ENCODE measurements at regions not wholly inside any gene's neighbourhood (a gene's known extent, or its start where the extent isn't known, plus 50 kb on each side); places are given as distances from the start of the nearest gene placed in this dataset.

GRCh38 chr5:136677217-136677616, 311.9 kb upstream of the TRPC7 start:
- no peak overlapping the region for H3K4me2 ChIP-seq (ENCODE audit: insufficient read depth in 1 of 2, low read depth in 2 of 2, low read length in 2 of 2)
- H3K9ac ChIP-seq (replicated peaks in 1 of 4; ENCODE audit: extremely low read depth in 1 of 4, low read depth in 3 of 4, low read length in 3 of 4): no peak overlapping the region
- H3K4ac ChIP-seq (replicated peaks; ENCODE audit: insufficient read length, low read depth, low read length): no peak overlapping the region
- no peak overlapping the region for H3K23ac ChIP-seq (ENCODE audit: insufficient read length)
- no peak overlapping the region for H3K4me3 ChIP-seq (ENCODE audit: extremely low read depth in 1 of 4, insufficient read depth in 2 of 4, low read depth in 3 of 4, low read length in 4 of 4)
- no peak overlapping the region for H4K8ac ChIP-seq (ENCODE audit: extremely low read depth, insufficient read depth, low read length)
- H3K27ac ChIP-seq (ENCODE audit: low read depth, low read length): no peak overlapping the region
- CTCF ChIA-PET (ENCODE audit: partially characterized antibody): interaction anchor here (0.6 to 1.4 kb wide), 2 partner anchors 9 to 398 kb away, joined by 3 to 10 read pairs; no protein-coding TSS in a partner anchor
- no peaks in the 10 kb centered on the region; the same call in 1 of the 2 replicates for H3K23me2 ChIP-seq (ENCODE audit: low read depth, low read length)
- no peak overlapping the region for H2BK12ac ChIP-seq (ENCODE audit: low read depth, low read length)
- no peaks in the 10 kb centered on the region for H3K79me2 ChIP-seq (ENCODE audit: control insufficient read depth in 1 of 2, insufficient read depth in 2 of 2, low read length in 2 of 2)
- peaks cover 0 to 16% of the 10 kb centered on the region in 2 experiments; a peak in 3 of 4 replicates for H3K9me3 ChIP-seq (ENCODE audit: insufficient read depth in 2 of 2, low read depth in 1 of 2, low read length in 1 of 2)
- 85% methylated on average over 3 of the region's 3 CpGs; no CpG with 5 or more reads in 1 of the 2 experiments for WGBS, 2 experiments (ENCODE audit: extremely low coverage in 1 of 2, insufficient coverage in 1 of 2, insufficient read length in 1 of 2, insufficient replicate concordance in 2 of 2, low coverage in 1 of 2, low lambda C conversion rate in 2 of 2, missing lambda C conversion rate in 1 of 2)
- no peak overlapping the region for H3K18ac ChIP-seq (ENCODE audit: extremely low read depth, low read length)
- FAIRE-seq (no peak), DNase-seq (ENCODE audit: low read depth in 1 of 2, low spot score in 2 of 2) (no peak)
- no peak overlapping the region for H2BK20ac ChIP-seq (ENCODE audit: low read length)
- no peaks in the 10 kb centered on the region for H3K36me3 ChIP-seq (ENCODE audit: control insufficient read depth in 2 of 4, insufficient read depth in 4 of 4, low read length in 3 of 4)
- no peak overlapping the region for H2BK120ac ChIP-seq (replicated peaks; ENCODE audit: low read depth, low read length)
- no peak overlapping the region for H4K91ac ChIP-seq (replicated peaks; ENCODE audit: insufficient read length, low read length)
- no peaks in the 10 kb centered on the region for H3K4me1 ChIP-seq (replicated peaks in 1 of 4; ENCODE audit: control insufficient read depth in 3 of 4, insufficient read depth in 4 of 4, low read length in 3 of 4)
- no peak overlapping the region for H2BK5ac ChIP-seq (ENCODE audit: low read depth, low read length)
- POLR2A ChIA-PET (ENCODE audit: partially characterized antibody): no interaction called here
- no peak overlapping the region for H3K14ac ChIP-seq (ENCODE audit: insufficient read length)
- no peak overlapping the region for H2AK5ac ChIP-seq (ENCODE audit: low read depth, low read length)
- H4K5ac ChIP-seq (ENCODE audit: insufficient read length, low read depth, low read length): no peak overlapping the region
- H3K79me1 ChIP-seq (ENCODE audit: low read depth, low read length): no peaks in the 10 kb centered on the region
- H2BK15ac ChIP-seq (ENCODE audit: low read length): no peak overlapping the region
- H3K27me3 ChIP-seq (replicated peaks in 1 of 4; ENCODE audit: control insufficient read depth in 3 of 4, extremely low read depth in 1 of 4, insufficient read depth in 3 of 4, low read length in 3 of 4): no peaks in the 10 kb centered on the region
- H2AFZ ChIP-seq (ENCODE audit: low read length): no peak overlapping the region
- no peaks in the 10 kb centered on the region for H4K20me1 ChIP-seq (replicated peaks in 1 of 2; ENCODE audit: control insufficient read depth in 1 of 2, insufficient read depth in 2 of 2, low read length in 2 of 2)
- no peak overlapping the region for H3K56ac ChIP-seq (replicated peaks; ENCODE audit: insufficient read length, low read depth, low read length)
- TF ChIP-seq CTCF (IDR thresholded peaks at IDR 0.05; ENCODE audit: control extremely low read depth in 1 of 3, insufficient read depth in 1 of 3, low read depth in 1 of 3, low read length in 3 of 3) (no peak), RBBP5 (IDR thresholded peaks at IDR 0.05; ENCODE audit: borderline replicate concordance, low read depth, low read length) (no peak), JUN (IDR thresholded peaks at IDR 0.05; ENCODE audit: low read depth, low read length) (no peak)

Measured in H1 (cell line).